ENCODE measurements at regions not wholly inside any gene's neighbourhood (a gene's known extent, or its start where the extent isn't known, plus 50 kb on each side); places are given as distances from the start of the nearest gene placed in this dataset.

- TF ChIP-seq, protein P1, sequence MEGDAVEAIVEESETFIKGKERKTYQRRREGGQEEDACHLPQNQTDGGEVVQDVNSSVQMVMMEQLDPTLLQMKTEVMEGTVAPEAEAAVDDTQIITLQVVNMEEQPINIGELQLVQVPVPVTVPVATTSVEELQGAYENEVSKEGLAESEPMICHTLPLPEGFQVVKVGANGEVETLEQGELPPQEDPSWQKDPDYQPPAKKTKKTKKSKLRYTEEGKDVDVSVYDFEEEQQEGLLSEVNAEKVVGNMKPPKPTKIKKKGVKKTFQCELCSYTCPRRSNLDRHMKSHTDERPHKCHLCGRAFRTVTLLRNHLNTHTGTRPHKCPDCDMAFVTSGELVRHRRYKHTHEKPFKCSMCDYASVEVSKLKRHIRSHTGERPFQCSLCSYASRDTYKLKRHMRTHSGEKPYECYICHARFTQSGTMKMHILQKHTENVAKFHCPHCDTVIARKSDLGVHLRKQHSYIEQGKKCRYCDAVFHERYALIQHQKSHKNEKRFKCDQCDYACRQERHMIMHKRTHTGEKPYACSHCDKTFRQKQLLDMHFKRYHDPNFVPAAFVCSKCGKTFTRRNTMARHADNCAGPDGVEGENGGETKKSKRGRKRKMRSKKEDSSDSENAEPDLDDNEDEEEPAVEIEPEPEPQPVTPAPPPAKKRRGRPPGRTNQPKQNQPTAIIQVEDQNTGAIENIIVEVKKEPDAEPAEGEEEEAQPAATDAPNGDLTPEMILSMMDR (conservative IDR thresholded peaks at IDR 0.05; ENCODE audit: low read length), result no peak
- TF ChIP-seq EZH2phosphoT487 (IDR thresholded peaks at IDR 0.05; ENCODE audit: borderline replicate concordance), result no peak
These were observed 192.5 kb downstream of the RSL24D1 start for GRCh38 chr15:55003965-55004873.

All from Loucy (cell line).